ENCODE measurements at regions not wholly inside any gene's neighbourhood (a gene's known extent, or its start where the extent isn't known, plus 50 kb on each side); places are given as distances from the start of the nearest gene placed in this dataset.

- H3K36me3 ChIP-seq (replicated peaks in 1 of 2; ENCODE audit: control insufficient read depth in 1 of 2, insufficient read depth in 2 of 2, low read length in 2 of 2) = no peaks in the 10 kb centered on the region
- H3K27me3 ChIP-seq (ENCODE audit: control insufficient read depth in 2 of 2, insufficient read depth in 2 of 2, low read length in 2 of 2) = no peaks in the 10 kb centered on the region
- intact Hi-C loops (cut with micrococcal nuclease) = no loop called here
- no peaks in the 10 kb centered on the region for H3K79me2 ChIP-seq (ENCODE audit: insufficient read depth, low read length)
- H3K36me3 Mint-ChIP-seq = no peaks in the 10 kb centered on the region
- no peak overlapping the region for H3K27ac Mint-ChIP-seq
- H3K4me3 ChIP-seq (replicated peaks in 1 of 3; ENCODE audit: low read depth in 2 of 3, low read length in 3 of 3) = no peak overlapping the region
- peaks cover 0 to 3% (median 0%) of the 10 kb centered on the region in 3 donors for H3K27me3 Mint-ChIP-seq (ENCODE audit: low read depth in 3 of 3)
- peak in 1 of 3 donors; percentile 21 for DNase-seq
- H3K4me3 Mint-ChIP-seq = no peak overlapping the region
- H4K20me1 ChIP-seq (ENCODE audit: insufficient read depth, low read length) = no peaks in the 10 kb centered on the region
- no peaks in the 10 kb centered on the region for H3K4me1 ChIP-seq (ENCODE audit: control insufficient read depth in 1 of 2, insufficient read depth in 2 of 2, low read length in 2 of 2)
- WGBS (ENCODE audit: insufficient coverage) = 96% methylated on average over 5 of the region's 6 CpGs
- no peak overlapping the region for H3K4me2 ChIP-seq (replicated peaks; ENCODE audit: extremely low read depth, low read length, poor library complexity, severe bottlenecking)
- no peak for TF ChIP-seq CTCF (IDR thresholded peaks at IDR 0.05)
- H2AFZ ChIP-seq (ENCODE audit: insufficient read depth, low read depth, low read length, poor library complexity, severe bottlenecking) = no peak overlapping the region
- no peaks in the 10 kb centered on the region for H3K4me1 Mint-ChIP-seq
- no peaks in the 10 kb centered on the region for H3K9me3 ChIP-seq (replicated peaks in 1 of 2; ENCODE audit: control insufficient read depth in 1 of 2, insufficient read depth in 1 of 2, low read length in 2 of 2)
- H3K9me3 Mint-ChIP-seq = no peaks in the 10 kb centered on the region
- no peak overlapping the region for H3K27ac ChIP-seq (ENCODE audit: low read depth in 1 of 2, low read length in 2 of 2)
- no peak overlapping the region for H3K9ac ChIP-seq (ENCODE audit: insufficient read depth, low read length, poor library complexity, severe bottlenecking)
Measured at GRCh38 chr6:166736634-166737033, 109.6 kb upstream of the RPS6KA2 start.

DNA sequence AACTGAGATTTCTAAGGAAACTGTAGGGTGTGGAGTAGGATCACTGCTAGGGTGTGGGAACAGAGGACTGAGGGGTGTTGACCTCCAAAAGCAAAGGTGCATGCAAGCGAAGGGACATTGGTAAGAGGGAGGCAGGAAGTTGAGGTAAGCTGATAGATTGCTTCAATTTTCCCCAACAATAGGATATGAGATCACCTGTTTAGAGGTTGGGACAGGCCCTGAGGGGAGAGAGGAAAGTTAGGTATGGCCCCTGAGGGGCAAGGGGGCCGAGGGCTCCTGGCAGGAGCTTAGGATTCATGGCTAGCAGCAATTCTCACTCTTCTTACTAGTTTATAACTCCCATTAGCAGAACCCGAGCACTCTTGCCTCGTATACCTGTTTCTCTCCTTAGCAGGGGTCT lies 106.8 kb upstream of the RPS6KA2 start:
- H3K36me3 Mint-ChIP-seq = no peaks in the 10 kb centered on the region
- H3K9me3 ChIP-seq (replicated peaks in 1 of 2; ENCODE audit: control insufficient read depth in 1 of 2, insufficient read depth in 1 of 2, low read length in 2 of 2) = no peaks in the 10 kb centered on the region
- WGBS (ENCODE audit: insufficient coverage) = no CpG with 5 or more reads among the region's 4 CpGs
- no peaks in the 10 kb centered on the region for H3K36me3 ChIP-seq (replicated peaks in 1 of 2; ENCODE audit: control insufficient read depth in 1 of 2, insufficient read depth in 2 of 2, low read length in 2 of 2)
- no peak overlapping the region for H3K4me2 ChIP-seq (replicated peaks; ENCODE audit: extremely low read depth, low read length, poor library complexity, severe bottlenecking)
- H2AFZ ChIP-seq (ENCODE audit: insufficient read depth, low read depth, low read length, poor library complexity, severe bottlenecking) = no peak overlapping the region
- no peaks in the 10 kb centered on the region for H3K9me3 Mint-ChIP-seq
- H3K4me3 ChIP-seq (replicated peaks in 1 of 3; ENCODE audit: low read depth in 2 of 3, low read length in 3 of 3) = no peak overlapping the region
- no peak overlapping the region for H3K27ac ChIP-seq (ENCODE audit: low read depth in 1 of 2, low read length in 2 of 2)
- no peak for TF ChIP-seq CTCF (IDR thresholded peaks at IDR 0.05)
- intact Hi-C loops (cut with micrococcal nuclease) = no loop called here
- H3K4me1 Mint-ChIP-seq = peaks cover 2% of the 10 kb centered on the region
- peaks cover 0 to 3% (median 0%) of the 10 kb centered on the region in 3 donors for H3K27me3 Mint-ChIP-seq (ENCODE audit: low read depth in 3 of 3)
- no peaks in the 10 kb centered on the region for H4K20me1 ChIP-seq (ENCODE audit: insufficient read depth, low read length)
- no peak overlapping the region for H3K9ac ChIP-seq (ENCODE audit: insufficient read depth, low read length, poor library complexity, severe bottlenecking)
- H3K79me2 ChIP-seq (ENCODE audit: insufficient read depth, low read length) = no peaks in the 10 kb centered on the region
- H3K27me3 ChIP-seq (ENCODE audit: control insufficient read depth in 2 of 2, insufficient read depth in 2 of 2, low read length in 2 of 2) = no peaks in the 10 kb centered on the region
- H3K4me1 ChIP-seq (ENCODE audit: control insufficient read depth in 1 of 2, insufficient read depth in 2 of 2, low read length in 2 of 2) = no peaks in the 10 kb centered on the region
- H3K27ac Mint-ChIP-seq = no peak overlapping the region
- H3K4me3 Mint-ChIP-seq = no peak overlapping the region
- DNase-seq = no peak
